A549 (cell line): ENCODE measurements at regions not wholly inside any gene's neighbourhood (a gene's known extent, or its start where the extent isn't known, plus 50 kb on each side); places are given as distances from the start of the nearest gene placed in this dataset.

Source experiments
- ATAC-seq, 2 experiments: fragments of 200-7000 bp in 1 of 2; fragments of >200 bp in 1 of 2; cut with Nextera tagmentation in 1 of 2; cut with Tn5 transposase in 1 of 2; 3 replicates each; pipeline versions ENCODE4 v1.8.0 to v1.9.1; 2018 to 2020; ENCODE audit warnings: mild to moderate bottlenecking in 1 of 2, moderate library complexity in 1 of 2
- CTCF ChIA-PET: fragments of 300-600 bp; sonication (Branson Sonifier 250); formaldehyde crosslinking; extraction: SDS; loops from one replicate; lab custom pipeline; 2021; ENCODE audit warnings: antibody characterized with exemption, inconsistent platforms; lab: Yijun Ruan, JAX
- POLR2A ChIA-PET: fragments of 350-600 bp; formaldehyde crosslinking; extraction: SDS; loops from one replicate; lab custom pipeline; 2021; ENCODE audit warnings: antibody characterized with exemption, inconsistent platforms; lab: Yijun Ruan, JAX
- DNase-seq, 2 experiments: peaks; one replicate each; pipeline versions ENCODE4 v3.0.0 to v3.0.0-alpha.2; 2011 to 2016; ENCODE audit warnings: low read depth in 1 of 2, low spot score in 1 of 2
- FAIRE-seq: peaks from 2 replicates; lab custom pipeline; 2011; peaks lifted over from hg19 to GRCh38; lab: Jason Lieb, UNC
- H3K27ac ChIP-seq, 2 experiments: fragments of >200 bp; sonication (Bioruptor Twin); formaldehyde crosslinking; 3 replicates each; pipeline ENCODE4 v1.5.1; 2016 to 2017
- H3K4me1 ChIP-seq: fragments of >200 bp; sonication (Bioruptor Twin); formaldehyde crosslinking; 3 replicates; pipeline ENCODE4 v1.6.1; 2016
- H3K4me2 ChIP-seq: fragments of >200 bp; sonication (Bioruptor Twin); formaldehyde crosslinking; 3 replicates; pipeline ENCODE4 v1.6.1; 2016
- H3K4me3 ChIP-seq: fragments of >200 bp; sonication (Bioruptor Twin); formaldehyde crosslinking; 3 replicates; pipeline ENCODE4 v1.5.1; 2016
- H3K9me3 ChIP-seq: fragments of >200 bp; sonication (Bioruptor Twin); formaldehyde crosslinking; 3 replicates; pipeline ENCODE4 v1.6.1; 2016
- BCL3 ChIP-seq: fragments of >200 bp; sonication (Bioruptor Twin); formaldehyde crosslinking; IDR thresholded peaks from 3 replicates; pipeline ENCODE4 v1.6.1; 2016
- BHLHE40 ChIP-seq: IDR thresholded peaks from 2 replicates; pipeline ENCODE4 v1.6.1; 2012; ENCODE audit warnings: low read depth, low read length, inconsistent platforms
- CTCF ChIP-seq: fragments of >200 bp; sonication (Bioruptor Twin); formaldehyde crosslinking; IDR thresholded peaks from 3 replicates; pipeline ENCODE4 v1.5.1; 2016
- ELK1 ChIP-seq: fragments of 150-350 bp; IDR thresholded peaks from 2 replicates; pipeline ENCODE4 v1.6.1; 2014; ENCODE audit warnings: low read depth, mild to moderate bottlenecking, low read length
- FOSB ChIP-seq: fragments of 250-450 bp; sonication (Bioruptor Pico); IDR thresholded peaks from 2 replicates; pipeline ENCODE4 v1.5.0; 2020; ENCODE audit warnings: mild to moderate bottlenecking, moderate library complexity
- HES2 ChIP-seq: fragments of >200 bp; sonication (Bioruptor Twin); formaldehyde crosslinking; IDR thresholded peaks from 2 replicates; pipeline ENCODE4 v1.6.1; 2016
- HEYL ChIP-seq: fragments of 250-450 bp; sonication (Bioruptor Pico); IDR thresholded peaks from 2 replicates; pipeline ENCODE4 v1.8.0; 2021; ENCODE audit warnings: mild to moderate bottlenecking, moderate library complexity
- JUN ChIP-seq, 2 experiments: fragments of >200 bp; sonication (Bioruptor Twin); formaldehyde crosslinking; IDR thresholded peaks; 2 replicates in 1 of 2; 3 replicates in 1 of 2; pipeline ENCODE4 v1.6.1; 2016 to 2017
- KDM1A ChIP-seq: fragments of 200-600 bp; sonication (generic); IDR thresholded peaks from 2 replicates; pipeline ENCODE4 v1.6.1; 2016; ENCODE audit warnings: low read depth, mild to moderate bottlenecking
- KDM5A ChIP-seq: fragments of 200-600 bp; sonication (generic); IDR thresholded peaks from 2 replicates; pipeline ENCODE4 v1.6.1; 2016; ENCODE audit warnings: antibody characterized with exemption, mild to moderate bottlenecking
- POLR2A ChIP-seq: IDR thresholded peaks from 2 replicates; pipeline ENCODE4 v1.6.1; 2012; ENCODE audit warnings: mild to moderate bottlenecking, low read length
- RAD21 ChIP-seq, 2 experiments: fragments of >200 bp in 1 of 2; sonication (Bioruptor Twin) in 1 of 2; formaldehyde crosslinking in 1 of 2; IDR thresholded peaks in 1 of 2; conservative IDR thresholded peaks in 1 of 2; 2 replicates in 1 of 2; 3 replicates in 1 of 2; pipeline ENCODE4 v1.6.1; 2012 to 2018; ENCODE audit warnings: inconsistent platforms in 1 of 2
- REST ChIP-seq: fragments of 200-600 bp; sonication (generic); IDR thresholded peaks from 2 replicates; pipeline ENCODE4 v1.6.1; 2016; ENCODE audit warnings: antibody characterized with exemption, mild to moderate bottlenecking, moderate library complexity
- SMC3 ChIP-seq: fragments of >200 bp; sonication (Bioruptor Twin); formaldehyde crosslinking; IDR thresholded peaks from 3 replicates; pipeline ENCODE4 v1.6.1; 2018; ENCODE audit warnings: inconsistent platforms
- TFCP2L1 ChIP-seq: fragments of 250-450 bp; sonication (Bioruptor Pico); IDR thresholded peaks from 2 replicates; pipeline ENCODE4 v1.5.0; 2021; ENCODE audit warnings: mild to moderate bottlenecking
- ZC3H11A ChIP-seq: fragments of 450-650 bp; IDR thresholded peaks from 2 replicates; pipeline ENCODE4 v1.6.1; 2014; ENCODE audit warnings: antibody characterized with exemption, mild to moderate bottlenecking
- ZNF302 ChIP-seq: fragments of 250-450 bp; sonication (Bioruptor Pico); IDR thresholded peaks from 2 replicates; pipeline ENCODE4 v1.9.0; 2021; ENCODE audit warnings: inconsistent platforms, mild to moderate bottlenecking, moderate library complexity
- WGBS: methylation state at CpG from one replicate; pipeline ENCODE4 v1.1.6; 2017; ENCODE audit errors: missing lambda C conversion rate; 5-methylcytosine and 5-hydroxymethylcytosine counted together

GRCh38 chr15:70302360-70302759, 204.6 kb upstream of the TLE3 start:
- Histone ChIP-seq H3K4me3 (no peak overlapping the region), H3K9me3 (no peaks in the 10 kb centered on the region), H3K4me2 (no peak overlapping the region), H3K4me1 (no peaks in the 10 kb centered on the region), H3K27ac (no peak overlapping the region)
- DNase-seq = no peak
- TF ChIP-seq ZC3H11A = no peak
- no peak for TF ChIP-seq ELK1
- no peak for TF ChIP-seq RAD21 (conservative IDR thresholded peaks at IDR 0.05 in 1 of 2, IDR thresholded peaks at IDR 0.05 in 1 of 2)
- no peak for TF ChIP-seq KDM5A
- TF ChIP-seq POLR2A = no peak
- no peak for TF ChIP-seq CTCF
- TF ChIP-seq SMC3 = no peak
- no peak for TF ChIP-seq HES2
- TF ChIP-seq BHLHE40 = no peak
- TF ChIP-seq FOSB (CRISPR knock-in tag) = no peak
- TF ChIP-seq TFCP2L1 (CRISPR knock-in tag) = no peak
- TF ChIP-seq HEYL (CRISPR knock-in tag) = no peak
- no peak for TF ChIP-seq ZNF302 (CRISPR knock-in tag)
- CTCF ChIA-PET = interaction anchor here (1.1 to 1.6 kb wide), 2 partner anchors 13 to 283 kb away, joined by 3 read pairs; no protein-coding TSS in a partner anchor
- FAIRE-seq = no peak
- no peak for ATAC-seq
- WGBS = 82% methylated on average over 1 of the region's 1 CpG
- POLR2A ChIA-PET = no interaction called here

GRCh38 chr15:70301396-70301795, 203.7 kb upstream of the TLE3 start:
- no peak for DNase-seq

More at GRCh38 chr15:70301396-70301795, 203.7 kb upstream of the TLE3 start:
- FAIRE-seq = no peak
- H3K4me3 ChIP-seq = no peak overlapping the region
- ATAC-seq = no peak
- no peaks in the 10 kb centered on the region for H3K4me1 ChIP-seq
- no peak overlapping the region for H3K27ac ChIP-seq
- no peaks in the 10 kb centered on the region for H3K9me3 ChIP-seq
- 50% methylated on average over 5 of the region's 5 CpGs for WGBS
- ChIA-PET POLR2A (no interaction called here), CTCF (interaction anchor here (0.7 to 1.7 kb wide), 4 partner anchors 14 to 725 kb away, joined by 3 to 4 read pairs (median 3); no protein-coding TSS in a partner anchor)
- no peak overlapping the region for H3K4me2 ChIP-seq
- no peak for TF ChIP-seq KDM1A
- TF ChIP-seq BCL3 = no peak
- TF ChIP-seq JUN (IDR thresholded peaks at IDR 0.05) = no peak
- TF ChIP-seq REST = no peak
- TF ChIP-seq HEYL (CRISPR knock-in tag) = no peak
